ENCODE measurements at regions not wholly inside any gene's neighbourhood (a gene's known extent, or its start where the extent isn't known, plus 50 kb on each side); places are given as distances from the start of the nearest gene placed in this dataset.

DNA sequence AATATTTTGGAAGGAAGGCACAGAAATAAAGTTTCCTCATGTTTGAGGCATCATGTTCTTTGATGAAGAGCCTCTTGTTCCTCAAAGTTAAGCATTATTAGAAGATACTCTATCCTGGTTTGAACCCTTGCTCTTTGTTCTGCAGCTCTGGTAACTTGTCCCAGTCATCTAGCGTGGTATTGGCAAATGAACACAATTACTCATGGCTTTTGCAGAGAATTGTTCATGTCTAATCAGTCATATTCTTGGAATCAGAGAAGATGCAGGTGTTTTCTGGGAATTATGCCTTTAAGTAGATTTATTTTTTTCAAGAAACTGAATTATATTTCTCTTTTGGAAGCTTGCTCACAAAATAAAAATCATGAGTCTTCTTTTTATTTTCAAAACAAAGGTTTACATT lies 52.9 kb upstream of the HPGDS start:
- intact Hi-C loops (cut with DNase I) = no loop called here
- Histone ChIP-seq H3K27ac (ENCODE audit: low read depth in 2 of 2, low read length in 2 of 2) (no peak overlapping the region), H3K27me3 (ENCODE audit: control insufficient read depth, insufficient read depth, low read length) (no peaks in the 10 kb centered on the region), H3K36me3 (ENCODE audit: control insufficient read depth in 2 of 3, insufficient read depth in 3 of 3, low read length in 3 of 3) (no peaks in the 10 kb centered on the region), H3K9me3 (ENCODE audit: control insufficient read depth in 2 of 3, insufficient read depth in 1 of 3, low read length in 3 of 3) (no peaks in the 10 kb centered on the region), H3K4me1 (ENCODE audit: control insufficient read depth in 2 of 3, insufficient read depth in 2 of 3, low read depth in 1 of 3, low read length in 3 of 3) (no peaks in the 10 kb centered on the region), H3K9ac (ENCODE audit: low read length in 3 of 3) (no peak overlapping the region), H3K4me3 (ENCODE audit: low read length in 3 of 3) (no peak overlapping the region)
- DNase-seq = no peak
- FAIRE-seq = no peak
- TF ChIP-seq, protein P1, sequence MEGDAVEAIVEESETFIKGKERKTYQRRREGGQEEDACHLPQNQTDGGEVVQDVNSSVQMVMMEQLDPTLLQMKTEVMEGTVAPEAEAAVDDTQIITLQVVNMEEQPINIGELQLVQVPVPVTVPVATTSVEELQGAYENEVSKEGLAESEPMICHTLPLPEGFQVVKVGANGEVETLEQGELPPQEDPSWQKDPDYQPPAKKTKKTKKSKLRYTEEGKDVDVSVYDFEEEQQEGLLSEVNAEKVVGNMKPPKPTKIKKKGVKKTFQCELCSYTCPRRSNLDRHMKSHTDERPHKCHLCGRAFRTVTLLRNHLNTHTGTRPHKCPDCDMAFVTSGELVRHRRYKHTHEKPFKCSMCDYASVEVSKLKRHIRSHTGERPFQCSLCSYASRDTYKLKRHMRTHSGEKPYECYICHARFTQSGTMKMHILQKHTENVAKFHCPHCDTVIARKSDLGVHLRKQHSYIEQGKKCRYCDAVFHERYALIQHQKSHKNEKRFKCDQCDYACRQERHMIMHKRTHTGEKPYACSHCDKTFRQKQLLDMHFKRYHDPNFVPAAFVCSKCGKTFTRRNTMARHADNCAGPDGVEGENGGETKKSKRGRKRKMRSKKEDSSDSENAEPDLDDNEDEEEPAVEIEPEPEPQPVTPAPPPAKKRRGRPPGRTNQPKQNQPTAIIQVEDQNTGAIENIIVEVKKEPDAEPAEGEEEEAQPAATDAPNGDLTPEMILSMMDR (IDR thresholded peaks at IDR 0.05; ENCODE audit: borderline replicate concordance, extremely low read depth, insufficient read depth) = no peak

DNA sequence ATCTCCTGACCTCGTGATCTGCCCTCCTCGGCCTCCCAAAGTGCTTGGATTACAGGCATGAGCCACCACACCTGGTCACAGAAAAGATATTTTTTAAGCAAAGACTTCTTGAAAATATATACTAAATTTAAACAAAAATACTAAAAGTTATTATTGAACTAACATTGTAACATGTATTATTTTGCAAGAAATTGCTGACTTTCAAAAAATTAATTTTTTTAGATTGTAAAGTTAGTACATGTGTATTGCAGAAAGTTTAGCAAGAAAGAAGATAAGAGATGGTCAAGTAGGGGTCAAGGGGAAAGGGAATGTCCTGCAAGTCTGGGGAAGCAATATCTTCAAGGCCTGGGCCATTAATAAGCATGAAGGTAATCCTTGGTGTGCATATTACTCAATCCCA lies 54.3 kb upstream of the HPGDS start:
- no peaks in the 10 kb centered on the region for H3K27me3 ChIP-seq (ENCODE audit: control insufficient read depth, insufficient read depth, low read length)
- intact Hi-C loops (cut with DNase I) = no loop called here
- H3K4me1 ChIP-seq (ENCODE audit: control insufficient read depth in 2 of 3, insufficient read depth in 2 of 3, low read depth in 1 of 3, low read length in 3 of 3) = no peaks in the 10 kb centered on the region
- no peak overlapping the region for H3K9ac ChIP-seq (ENCODE audit: low read length in 3 of 3)
- H3K36me3 ChIP-seq (ENCODE audit: control insufficient read depth in 2 of 3, insufficient read depth in 3 of 3, low read length in 3 of 3) = no peaks in the 10 kb centered on the region
- no peak overlapping the region for H3K4me3 ChIP-seq (ENCODE audit: low read length in 3 of 3)
- no peaks in the 10 kb centered on the region for H3K9me3 ChIP-seq (ENCODE audit: control insufficient read depth in 2 of 3, insufficient read depth in 1 of 3, low read length in 3 of 3)
- FAIRE-seq (no peak), DNase-seq (no peak)
- H3K27ac ChIP-seq (ENCODE audit: low read depth in 2 of 2, low read length in 2 of 2) = no peak overlapping the region
- TF ChIP-seq, protein P1 (IDR thresholded peaks at IDR 0.05; ENCODE audit: borderline replicate concordance, extremely low read depth, insufficient read depth) = no peak

DNA sequence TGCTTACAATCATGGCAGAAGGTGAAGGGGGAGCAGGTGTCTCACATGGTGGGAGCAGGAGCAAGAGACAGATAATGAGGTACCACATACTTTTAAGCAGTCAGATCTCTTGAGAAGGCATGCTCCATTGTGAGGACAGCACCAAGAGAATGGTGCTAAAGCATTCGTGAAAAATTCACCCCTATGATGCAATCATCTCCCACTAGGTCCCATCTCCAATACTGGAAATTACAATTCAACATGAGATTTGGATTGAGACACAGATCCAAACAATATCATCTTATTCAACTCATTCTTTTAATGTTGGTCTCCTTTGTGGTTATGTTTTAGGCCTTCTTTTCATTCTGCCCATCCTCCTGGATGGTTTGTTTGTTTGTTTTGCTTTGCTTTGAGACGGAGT lies 54.1 kb upstream of the PDLIM5 start:
- no peaks in the 10 kb centered on the region for H3K4me1 ChIP-seq (ENCODE audit: control insufficient read depth in 2 of 3, insufficient read depth in 2 of 3, low read depth in 1 of 3, low read length in 3 of 3)
- H3K36me3 ChIP-seq (ENCODE audit: control insufficient read depth in 2 of 3, insufficient read depth in 3 of 3, low read length in 3 of 3) = no peaks in the 10 kb centered on the region
- H3K27ac ChIP-seq (ENCODE audit: low read depth in 2 of 2, low read length in 2 of 2) = no peak overlapping the region
- no peaks in the 10 kb centered on the region for H3K9me3 ChIP-seq (ENCODE audit: control insufficient read depth in 2 of 3, insufficient read depth in 1 of 3, low read length in 3 of 3)
- intact Hi-C loops (cut with DNase I) = no loop called here
- FAIRE-seq = no peak
- DNase-seq = no peak
- H3K27me3 ChIP-seq (ENCODE audit: control insufficient read depth, insufficient read depth, low read length) = no peaks in the 10 kb centered on the region
- H3K9ac ChIP-seq (ENCODE audit: low read length in 3 of 3) = no peak overlapping the region
- TF ChIP-seq, protein P1 (IDR thresholded peaks at IDR 0.05; ENCODE audit: borderline replicate concordance, extremely low read depth, insufficient read depth) = no peak
- H3K4me3 ChIP-seq (ENCODE audit: low read length in 3 of 3) = no peak overlapping the region

- no peaks in the 10 kb centered on the region for H3K27me3 ChIP-seq (ENCODE audit: control insufficient read depth, insufficient read depth, low read length)
- DNase-seq (no peak), FAIRE-seq (no peak)
- no peak overlapping the region for H3K9ac ChIP-seq (ENCODE audit: low read length in 3 of 3)
- no peaks in the 10 kb centered on the region for H3K4me1 ChIP-seq (ENCODE audit: control insufficient read depth in 2 of 3, insufficient read depth in 2 of 3, low read depth in 1 of 3, low read length in 3 of 3)
- H3K9me3 ChIP-seq (ENCODE audit: control insufficient read depth in 2 of 3, insufficient read depth in 1 of 3, low read length in 3 of 3) = no peaks in the 10 kb centered on the region
- H3K27ac ChIP-seq (ENCODE audit: low read depth in 2 of 2, low read length in 2 of 2) = no peak overlapping the region
- intact Hi-C loops (cut with DNase I) = no loop called here
- H3K36me3 ChIP-seq (ENCODE audit: control insufficient read depth in 2 of 3, insufficient read depth in 3 of 3, low read length in 3 of 3) = no peaks in the 10 kb centered on the region
- no peak overlapping the region for H3K4me3 ChIP-seq (ENCODE audit: low read length in 3 of 3)
- TF ChIP-seq, protein P1 (IDR thresholded peaks at IDR 0.05; ENCODE audit: borderline replicate concordance, extremely low read depth, insufficient read depth) = no peak
These were observed 52.5 kb upstream of the PDLIM5 start for GRCh38 chr4:94399277-94399676.
